ENCODE measurements at regions not wholly inside any gene's neighbourhood (a gene's known extent, or its start where the extent isn't known, plus 50 kb on each side); places are given as distances from the start of the nearest gene placed in this dataset.
A peak's percentile ranks its signal among the peaks of the same experiment; 100 is the strongest.

GRCh38 chr13:37274569-37275497 is 169.4 kb upstream of the CSNK1A1L start:
- H3K4me3 ChIP-seq (ENCODE audit: low read depth, low read length), result no peak overlapping the region
- no peak for DNase-seq (ENCODE audit: low read depth)

GRCh38 chr13:37273836-37274235 is 168.4 kb upstream of the CSNK1A1L start:
- no peak for DNase-seq (ENCODE audit: low read depth)
- no peak overlapping the region for H3K4me3 ChIP-seq (ENCODE audit: low read depth, low read length)

- DNase-seq (ENCODE audit: low read depth), result no peak
These were observed 164.9 kb upstream of the CSNK1A1L start for GRCh38 chr13:37270226-37271001.

GRCh38 chr13:37263871-37264270 is 158.4 kb upstream of the CSNK1A1L start:
- DNase-seq (ENCODE audit: low read depth), result no peak
- no peak overlapping the region for H3K4me3 ChIP-seq (ENCODE audit: low read depth, low read length)

More at GRCh38 chr13:37270226-37271001, 164.9 kb upstream of the CSNK1A1L start:
- H3K4me3 ChIP-seq (ENCODE audit: low read depth, low read length), result no peak overlapping the region

GRCh38 chr13:37257706-37258105 is 152.2 kb upstream of the CSNK1A1L start:
- no peak overlapping the region for H3K4me3 ChIP-seq (ENCODE audit: low read depth, low read length)

GRCh38 chr13:37257051-37257450 is 151.6 kb upstream of the CSNK1A1L start:
- no peak for DNase-seq (ENCODE audit: low read depth)
- no peak overlapping the region for H3K4me3 ChIP-seq (ENCODE audit: low read depth, low read length)

More at GRCh38 chr13:37257706-37258105, 152.2 kb upstream of the CSNK1A1L start:
- no peak for DNase-seq (ENCODE audit: low read depth)

GRCh38 chr13:37241786-37242185 is 136.3 kb upstream of the CSNK1A1L start:
- H3K4me3 ChIP-seq (ENCODE audit: low read depth, low read length), result no peak overlapping the region
- DNase-seq (ENCODE audit: low read depth), result no peak

GRCh38 chr13:37230346-37230745 is 124.9 kb upstream of the CSNK1A1L start:
- H3K4me3 ChIP-seq (ENCODE audit: low read depth, low read length), result no peak overlapping the region
- DNase-seq (ENCODE audit: low read depth), result no peak

GRCh38 chr13:37229931-37230330 is 124.5 kb upstream of the CSNK1A1L start:
- H3K4me3 ChIP-seq (ENCODE audit: low read depth, low read length), result no peak overlapping the region
- DNase-seq (ENCODE audit: low read depth), result no peak

- H3K4me3 ChIP-seq (ENCODE audit: low read depth, low read length), result no peak overlapping the region
- peak; percentile 28 for DNase-seq (ENCODE audit: low read depth)
These were observed 121.5 kb upstream of the CSNK1A1L start for GRCh38 chr13:37226971-37227370.

GRCh38 chr13:37225414-37226070 is 120.1 kb upstream of the CSNK1A1L start:
- peak; percentile 40 for DNase-seq (ENCODE audit: low read depth)
- no peak overlapping the region for H3K4me3 ChIP-seq (ENCODE audit: low read depth, low read length)

- DNase-seq (ENCODE audit: low read depth), result no peak
- H3K4me3 ChIP-seq (ENCODE audit: low read depth, low read length), result no peak overlapping the region
These were observed 110.9 kb upstream of the CSNK1A1L start for GRCh38 chr13:37216331-37216730.

GRCh38 chr13:37212826-37213225 is 107.4 kb upstream of the CSNK1A1L start:
- no peak overlapping the region for H3K4me3 ChIP-seq (ENCODE audit: low read depth, low read length)
- no peak for DNase-seq (ENCODE audit: low read depth)

- DNase-seq (ENCODE audit: low read depth), result no peak
- no peak overlapping the region for H3K4me3 ChIP-seq (ENCODE audit: low read depth, low read length)
These were observed 106.0 kb upstream of the CSNK1A1L start for GRCh38 chr13:37211487-37211886.

GRCh38 chr13:37209621-37210580 is 104.4 kb upstream of the CSNK1A1L start:
- DNase-seq (ENCODE audit: low read depth), result no peak
- H3K4me3 ChIP-seq (ENCODE audit: low read depth, low read length), result no peak overlapping the region

GRCh38 chr13:37207691-37208451 is 102.4 kb upstream of the CSNK1A1L start:
- no peak for DNase-seq (ENCODE audit: low read depth)
- no peak overlapping the region for H3K4me3 ChIP-seq (ENCODE audit: low read depth, low read length)

- no peak overlapping the region for H3K4me3 ChIP-seq (ENCODE audit: low read depth, low read length)
- no peak for DNase-seq (ENCODE audit: low read depth)
These were observed 96.8 kb upstream of the CSNK1A1L start for GRCh38 chr13:37202264-37202663.

GRCh38 chr13:37201081-37201480 is 95.6 kb upstream of the CSNK1A1L start:
- no peak overlapping the region for H3K4me3 ChIP-seq (ENCODE audit: low read depth, low read length)
- no peak for DNase-seq (ENCODE audit: low read depth)
